ENCODE measurements at regions not wholly inside any gene's neighbourhood (a gene's known extent, or its start where the extent isn't known, plus 50 kb on each side); places are given as distances from the start of the nearest gene placed in this dataset.

DNA sequence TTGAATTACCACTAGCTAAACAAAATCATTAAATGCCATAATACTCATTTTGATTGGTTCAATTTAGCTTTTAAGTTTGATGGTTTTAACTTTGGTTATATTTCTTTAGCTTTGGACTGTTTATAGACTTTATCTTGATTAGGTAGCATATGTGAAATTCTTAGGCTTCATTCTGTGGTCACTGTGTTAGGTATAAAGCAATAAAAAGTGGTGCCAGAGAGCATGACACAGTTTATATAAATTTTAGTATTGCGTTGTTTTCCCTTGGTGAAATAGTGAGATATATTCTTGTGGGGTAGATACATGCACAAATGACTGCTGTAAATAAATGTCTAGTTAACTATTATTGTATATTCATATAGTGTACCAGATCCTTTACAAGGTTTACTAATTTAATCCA, 474.2 kb upstream of the GRID2 start:
- intact Hi-C loops (cut with DNase I): no loop called here
- no peak overlapping the region for H3K4me3 ChIP-seq

DNA sequence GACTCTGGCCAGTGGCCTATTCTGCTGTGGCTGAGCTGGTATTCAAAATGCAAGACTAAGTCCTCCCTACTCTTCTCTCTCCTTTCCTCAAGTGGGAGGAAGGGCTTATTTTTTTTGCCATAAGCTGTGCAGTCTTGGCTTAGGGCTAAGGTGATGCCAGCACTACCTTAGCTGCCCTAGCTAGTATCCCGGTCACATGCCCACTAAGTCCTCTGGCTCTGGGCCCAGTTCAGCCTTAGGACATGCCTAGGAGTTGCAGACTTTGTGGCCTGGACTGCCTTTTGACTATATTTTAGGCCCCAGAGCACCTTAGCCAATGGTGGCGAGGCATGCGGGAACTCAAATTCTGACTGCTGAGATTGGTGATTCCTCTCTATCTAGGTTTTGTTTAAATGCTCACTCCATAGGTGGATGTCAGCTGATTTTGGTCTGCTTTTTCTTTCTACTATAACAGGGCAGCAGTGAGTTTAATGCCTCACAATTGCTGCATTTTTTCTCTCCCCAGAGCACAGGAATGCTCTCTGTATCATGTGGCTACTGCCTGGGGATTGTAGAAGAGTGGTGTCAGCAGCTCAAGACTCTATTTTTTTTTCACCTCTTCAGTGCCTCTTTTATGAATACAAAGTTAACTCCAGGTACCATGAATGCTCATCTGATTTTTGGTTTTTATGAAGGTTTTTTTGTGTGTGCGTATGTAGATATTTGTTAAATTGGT, 472.9 kb upstream of the GRID2 start:
- 85% methylated on average over 4 of the region's 4 CpGs for WGBS (ENCODE audit: insufficient coverage, low coverage, low lambda C conversion rate, missing lambda C conversion rate)
- Histone ChIP-seq H3K9me3 (peaks cover 0 to 3% (median 0%) of the 10 kb centered on the region in 4 donors), H3K4me3 (no peak overlapping the region), H3K27ac (no peak overlapping the region), H3K36me3 (no peaks in the 10 kb centered on the region), H3K27me3 (no peaks in the 10 kb centered on the region), H3K4me1 (no peaks in the 10 kb centered on the region)
- DNase-seq (no peak), ATAC-seq (no peak)
- intact Hi-C loops (cut with DNase I): no loop called here
- TF ChIP-seq, protein P1, sequence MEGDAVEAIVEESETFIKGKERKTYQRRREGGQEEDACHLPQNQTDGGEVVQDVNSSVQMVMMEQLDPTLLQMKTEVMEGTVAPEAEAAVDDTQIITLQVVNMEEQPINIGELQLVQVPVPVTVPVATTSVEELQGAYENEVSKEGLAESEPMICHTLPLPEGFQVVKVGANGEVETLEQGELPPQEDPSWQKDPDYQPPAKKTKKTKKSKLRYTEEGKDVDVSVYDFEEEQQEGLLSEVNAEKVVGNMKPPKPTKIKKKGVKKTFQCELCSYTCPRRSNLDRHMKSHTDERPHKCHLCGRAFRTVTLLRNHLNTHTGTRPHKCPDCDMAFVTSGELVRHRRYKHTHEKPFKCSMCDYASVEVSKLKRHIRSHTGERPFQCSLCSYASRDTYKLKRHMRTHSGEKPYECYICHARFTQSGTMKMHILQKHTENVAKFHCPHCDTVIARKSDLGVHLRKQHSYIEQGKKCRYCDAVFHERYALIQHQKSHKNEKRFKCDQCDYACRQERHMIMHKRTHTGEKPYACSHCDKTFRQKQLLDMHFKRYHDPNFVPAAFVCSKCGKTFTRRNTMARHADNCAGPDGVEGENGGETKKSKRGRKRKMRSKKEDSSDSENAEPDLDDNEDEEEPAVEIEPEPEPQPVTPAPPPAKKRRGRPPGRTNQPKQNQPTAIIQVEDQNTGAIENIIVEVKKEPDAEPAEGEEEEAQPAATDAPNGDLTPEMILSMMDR (IDR thresholded peaks at IDR 0.05): no peak
- TF ChIP-seq POLR2A (IDR thresholded peaks at IDR 0.05): no peak

More for the DNA sequence above, 474.2 kb upstream of the GRID2 start:
- Histone ChIP-seq H3K27me3 (no peaks in the 10 kb centered on the region), H3K27ac (no peak overlapping the region), H3K4me1 (no peaks in the 10 kb centered on the region), H3K9me3 (peaks cover 0 to 2% (median 0%) of the 10 kb centered on the region in 4 donors), H3K36me3 (no peaks in the 10 kb centered on the region)
- TF ChIP-seq, protein P1 (IDR thresholded peaks at IDR 0.05): no peak
- TF ChIP-seq POLR2A (IDR thresholded peaks at IDR 0.05): no peak
- 83% methylated on average over 1 of the region's 1 CpG for WGBS (ENCODE audit: insufficient coverage, low coverage, low lambda C conversion rate, missing lambda C conversion rate)
- no peak for DNase-seq
- no peak for ATAC-seq

DNA sequence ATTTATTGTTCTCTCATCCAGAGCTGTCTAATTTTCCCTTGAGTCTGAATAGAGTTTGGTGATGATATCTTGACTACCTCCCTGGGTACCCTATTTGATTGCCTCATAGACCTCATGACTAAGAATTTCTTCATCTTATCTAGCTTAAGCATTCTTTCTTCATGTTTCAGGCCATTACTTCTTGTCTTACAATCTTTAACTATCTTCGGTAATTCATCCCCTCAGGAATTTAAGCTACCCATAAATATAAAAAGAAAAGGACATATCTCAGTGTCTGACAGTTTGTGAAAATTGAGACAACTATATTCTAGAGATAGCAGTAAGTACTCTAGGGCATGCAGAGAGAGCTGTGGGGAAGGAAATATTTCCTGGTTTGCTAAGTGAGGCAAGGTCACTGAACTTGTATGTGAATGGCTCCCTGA, 466.1 kb upstream of the GRID2 start:
- Histone ChIP-seq H3K4me3 (no peak overlapping the region), H3K27ac (no peak overlapping the region), H3K9me3 (peaks cover 0 to 3% (median 0%) of the 10 kb centered on the region in 4 donors), H3K27me3 (no peaks in the 10 kb centered on the region), H3K36me3 (no peaks in the 10 kb centered on the region), H3K4me1 (no peaks in the 10 kb centered on the region)
- DNase-seq: no peak
- peak in 2 of 4 donors; percentile 58 to 85 for ATAC-seq
- intact Hi-C loops (cut with DNase I): no loop called here
- WGBS (ENCODE audit: insufficient coverage, low coverage, low lambda C conversion rate, missing lambda C conversion rate): 54% methylated on average over 1 of the region's 1 CpG
- no peak for TF ChIP-seq POLR2A (IDR thresholded peaks at IDR 0.05)
- TF ChIP-seq, protein P1 (IDR thresholded peaks at IDR 0.05): no peak

DNA sequence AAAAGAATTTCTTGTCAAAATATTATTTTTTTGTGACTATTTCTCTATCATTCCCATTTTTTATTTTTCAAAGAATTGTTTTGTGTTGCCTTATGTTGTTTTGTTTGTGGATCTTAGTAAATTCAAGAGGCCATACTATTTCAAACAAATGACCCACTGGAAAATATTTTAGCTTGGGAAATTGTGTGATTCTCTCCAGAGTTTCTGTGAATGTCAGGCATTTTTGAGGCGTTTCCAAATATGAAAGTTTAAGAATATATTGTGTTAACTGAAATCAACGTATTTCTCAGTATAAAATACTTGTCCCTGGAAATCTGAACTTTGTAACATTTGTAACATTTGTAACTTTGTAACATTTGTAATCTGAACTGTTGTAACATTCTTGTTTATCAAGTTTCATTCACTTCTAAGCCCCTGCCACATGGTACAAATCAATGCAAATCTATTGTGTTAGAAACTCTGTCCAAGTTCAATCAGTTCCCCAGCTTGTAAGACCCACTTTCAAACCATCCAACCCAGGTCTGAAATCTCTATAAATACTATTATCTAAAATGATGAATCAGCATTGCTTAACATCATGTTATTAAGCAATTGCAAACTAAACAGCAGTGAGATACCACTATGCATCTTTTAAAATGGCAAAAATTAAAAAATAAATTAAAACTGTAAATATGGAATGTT, 465.4 kb upstream of the GRID2 start:
- DNase-seq: no peak
- ATAC-seq: peak; percentile 25 to 67 (median 42)
- no peak overlapping the region for H3K4me3 ChIP-seq
- peak overlapping the region in 1 of 3 donors; percentile 2 for H3K27ac ChIP-seq
- 27% methylated on average over 2 of the region's 2 CpGs for WGBS (ENCODE audit: insufficient coverage, low coverage, low lambda C conversion rate, missing lambda C conversion rate)
- peaks cover 0 to 3% (median 0%) of the 10 kb centered on the region in 4 donors for H3K9me3 ChIP-seq
- no peaks in the 10 kb centered on the region for H3K4me1 ChIP-seq
- no peaks in the 10 kb centered on the region for H3K27me3 ChIP-seq
- intact Hi-C loops (cut with DNase I): no loop called here
- no peak for TF ChIP-seq POLR2A (IDR thresholded peaks at IDR 0.05)
- TF ChIP-seq, protein P1 (IDR thresholded peaks at IDR 0.05): no peak
- H3K36me3 ChIP-seq: no peaks in the 10 kb centered on the region
